Nephron progenitor cell (in vitro differentiated cells): ENCODE measurements at regions not wholly inside any gene's neighbourhood (a gene's known extent, or its start where the extent isn't known, plus 50 kb on each side); places are given as distances from the start of the nearest gene placed in this dataset.

Experiments
- DNase-seq: peaks from one replicate; pipeline ENCODE4 v3.0.0; 2021
- H3K27ac Mint-ChIP-seq: 2 replicates; pipeline ENCODE4 v1.8.0; 2021; ENCODE audit warnings: mild to moderate bottlenecking, moderate library complexity, mixed read lengths
- H3K27me3 Mint-ChIP-seq: 2 replicates; pipeline ENCODE4 v1.8.0; 2021; ENCODE audit warnings: mild to moderate bottlenecking, low read depth, mixed read lengths; ENCODE audit not compliant: poor library complexity
- H3K36me3 Mint-ChIP-seq: 2 replicates; pipeline ENCODE4 v1.8.0; 2021; ENCODE audit warnings: low read depth, mixed read lengths
- H3K4me1 Mint-ChIP-seq: 2 replicates; pipeline ENCODE4 v1.8.0; 2021; ENCODE audit warnings: mixed read lengths
- H3K4me3 Mint-ChIP-seq: 2 replicates; pipeline ENCODE4 v1.8.0; 2021; ENCODE audit warnings: mild to moderate bottlenecking, moderate library complexity, mixed read lengths
- H3K9me3 Mint-ChIP-seq: 2 replicates; pipeline ENCODE4 v1.8.0; 2021; ENCODE audit warnings: mild to moderate bottlenecking, moderate library complexity, mixed read lengths
- CTCF ChIP-seq: fragments of 200-600 bp; sonication (generic); IDR thresholded peaks from 2 replicates; pipeline ENCODE4 v1.5.0; 2021; ENCODE audit warnings: antibody characterized with exemption

- no peak for DNase-seq
- TF ChIP-seq CTCF: no peak
- Mint-ChIP-seq H3K9me3 (no peaks in the 10 kb centered on the region), H3K27me3 (peaks cover 34% of the 10 kb centered on the region), H3K27ac (no peak overlapping the region), H3K4me3 (no peak overlapping the region), H3K4me1 (peaks cover 40% of the 10 kb centered on the region), H3K36me3 (no peaks in the 10 kb centered on the region)
Observed at GRCh38 chr1:30809514-30810263, 52.1 kb upstream of the LAPTM5 start.

DNA sequence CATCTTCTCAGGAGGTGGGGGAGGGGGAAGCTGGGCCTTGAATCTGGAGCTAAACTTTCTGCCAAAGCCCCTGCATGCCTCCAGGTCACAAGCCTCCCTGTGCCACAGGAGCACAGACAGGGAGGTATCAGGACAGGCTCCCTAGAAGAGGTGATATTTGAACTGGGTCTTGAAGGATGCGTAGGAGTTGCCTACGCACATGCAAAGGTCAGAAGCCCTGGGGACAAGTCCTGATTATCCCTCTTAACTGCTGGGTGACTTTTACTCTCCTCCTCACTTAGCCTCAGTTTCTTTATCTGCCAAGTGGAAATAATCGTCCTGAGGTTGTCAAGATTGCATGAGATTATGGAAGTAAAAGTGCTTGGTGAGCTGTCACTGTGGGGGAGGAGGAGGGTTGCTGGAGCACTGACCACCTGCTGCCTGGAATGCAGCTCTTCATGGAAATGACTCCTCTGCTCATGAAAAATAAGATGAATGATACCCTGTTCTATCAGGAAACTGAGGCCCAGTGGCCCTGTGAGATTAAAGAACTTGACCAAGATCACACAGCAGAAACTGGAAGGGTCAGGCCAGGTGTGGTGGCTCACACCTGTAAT is 50.6 kb upstream of the LAPTM5 start:
- no peaks in the 10 kb centered on the region for H3K36me3 Mint-ChIP-seq
- TF ChIP-seq CTCF: no peak
- no peak for DNase-seq
- H3K4me1 Mint-ChIP-seq: peaks cover 56% of the 10 kb centered on the region
- peaks cover 41% of the 10 kb centered on the region for H3K27me3 Mint-ChIP-seq
- H3K4me3 Mint-ChIP-seq: no peak overlapping the region
- no peak overlapping the region for H3K27ac Mint-ChIP-seq
- no peaks in the 10 kb centered on the region for H3K9me3 Mint-ChIP-seq

DNA sequence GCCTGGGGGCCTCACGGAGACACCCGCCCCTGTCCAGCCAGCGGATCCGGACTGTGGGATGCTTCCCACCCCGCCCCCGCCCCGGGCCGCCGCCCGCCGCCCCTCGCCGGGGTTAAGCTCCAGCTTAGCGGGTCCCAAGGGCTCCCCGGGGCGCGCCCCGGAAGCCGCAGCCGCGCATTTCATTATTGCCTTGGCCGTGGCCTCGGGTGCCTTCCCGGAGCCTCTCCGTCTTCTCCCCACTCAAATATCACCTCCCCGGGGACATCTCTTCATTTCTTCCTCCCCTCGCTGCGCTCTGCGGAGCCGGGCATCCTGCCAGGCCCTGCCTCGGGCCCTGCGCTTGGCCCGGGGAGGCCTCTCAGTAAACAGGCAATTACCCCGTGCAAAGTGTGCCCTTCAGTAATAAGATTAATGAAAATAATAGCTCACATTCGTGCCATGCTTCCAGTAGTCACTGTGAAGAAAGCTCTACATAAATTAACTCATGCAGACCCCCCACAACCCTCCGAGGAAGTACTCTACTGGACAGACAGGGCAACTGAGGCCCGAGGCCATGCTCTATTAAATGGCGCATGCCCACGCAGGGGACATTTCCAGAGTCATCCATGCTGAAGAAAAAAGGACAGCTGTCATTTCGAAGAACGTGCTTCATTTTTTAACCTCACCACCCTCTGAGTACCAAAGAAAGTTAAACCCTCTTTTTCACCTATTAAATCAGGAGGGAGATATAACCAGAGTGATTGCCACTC is 49.9 kb upstream of the LAPTM5 start:
- H3K4me1 Mint-ChIP-seq: peaks cover 57% of the 10 kb centered on the region
- DNase-seq: no peak
- no peaks in the 10 kb centered on the region for H3K36me3 Mint-ChIP-seq
- no peak for TF ChIP-seq CTCF
- H3K9me3 Mint-ChIP-seq: no peaks in the 10 kb centered on the region
- peaks cover 41% of the 10 kb centered on the region for H3K27me3 Mint-ChIP-seq
- no peak overlapping the region for H3K4me3 Mint-ChIP-seq
- no peak overlapping the region for H3K27ac Mint-ChIP-seq
